Keratinocyte (primary cell): ENCODE measurements at regions not wholly inside any gene's neighbourhood (a gene's known extent, or its start where the extent isn't known, plus 50 kb on each side); places are given as distances from the start of the nearest gene placed in this dataset.

Experiments used
- CTCF ChIP-seq, 3 experiments: IDR thresholded peaks in 1 of 3; conservative IDR thresholded peaks in 1 of 3; optimal IDR thresholded peaks in 1 of 3; 2 replicates in 2 of 3; 3 replicates in 1 of 3; pipeline versions ENCODE3 to v1.5.1; 2011; ENCODE audit warnings: low read length in 3 of 3, mild to moderate bottlenecking in 3 of 3, moderate library complexity in 2 of 3, control low read depth in 1 of 3, inconsistent platforms in 1 of 3; ENCODE audit not compliant: insufficient read depth in 2 of 3; ENCODE audit errors: extremely low read depth in 1 of 3
- EZH2 ChIP-seq: IDR thresholded peaks from one replicate; pipeline ENCODE4 v1.6.1; 2012; ENCODE audit warnings: inconsistent platforms, mild to moderate bottlenecking, low read length, moderate library complexity

GRCh38 chr3:81132995-81133394 lies 628.5 kb downstream of the GBE1 start:
- no peak for TF ChIP-seq CTCF (optimal IDR thresholded peaks at IDR 0.05 in 1 of 3, IDR thresholded peaks at IDR 0.05 in 1 of 3, conservative IDR thresholded peaks at IDR 0.05 in 1 of 3; ENCODE audit: extremely low read depth in 1 of 3, insufficient read depth in 2 of 3, low read length in 3 of 3)
- no peak for TF ChIP-seq EZH2
